ENCODE measurements at regions not wholly inside any gene's neighbourhood (a gene's known extent, or its start where the extent isn't known, plus 50 kb on each side); places are given as distances from the start of the nearest gene placed in this dataset.
"Not testable (repeated sequence)": the region's sequence is repeated elsewhere in the genome, so short reads cannot be mapped to it uniquely, and the experiment has no call there.

GRCh38 chr10:34957531-34957930, 132.6 kb downstream of the CUL2 start:
- DNase-seq (no peak), ATAC-seq (no peak)
- Histone ChIP-seq H3K27ac (no peak overlapping the region), H3K9me3 (no peaks in the 10 kb centered on the region), H3K27me3 (no peaks in the 10 kb centered on the region), H3K4me3 (no peak overlapping the region), H3K36me3 (no peaks in the 10 kb centered on the region), H3K4me1 (no peaks in the 10 kb centered on the region)
- TF ChIP-seq CTCF (IDR thresholded peaks at IDR 0.05) (no peak), POLR2A (IDR thresholded peaks at IDR 0.05) (no peak)
- intact Hi-C loops (cut with DNase I), result loop anchor here in 2 of 10 donors (10.0 kb wide), 1 partner anchor 133 kb away; no protein-coding TSS in a partner anchor
- WGBS, 4 donors, result 87 to 92% (median 90%) methylated on average over 3 to 6 of the region's 6 CpGs

- H3K4me1 ChIP-seq, result no peaks in the 10 kb centered on the region
- WGBS, 4 donors, result 87 to 90% (median 88%) methylated on average over 3 of the region's 3 CpGs
- intact Hi-C loops (cut with DNase I), result loop anchor here in 2 of 10 donors (10.0 kb wide), 1 partner anchor 132 kb away; no protein-coding TSS in a partner anchor
These were observed 133.4 kb downstream of the CUL2 start for GRCh38 chr10:34956756-34957155.

GRCh38 chr10:34955391-34955790, 134.8 kb downstream of the CUL2 start:
- intact Hi-C loops (cut with DNase I), result loop anchor here in 2 of 10 donors (10.0 kb wide), 1 partner anchor 131 kb away; no protein-coding TSS in a partner anchor
- no peak for DNase-seq
- no peaks in the 10 kb centered on the region for H3K36me3 ChIP-seq
- no peak for ATAC-seq
- no peak for TF ChIP-seq CTCF (IDR thresholded peaks at IDR 0.05)
- no peak for TF ChIP-seq POLR2A (IDR thresholded peaks at IDR 0.05)
- peaks cover 0 to 6% (median 0%) of the 10 kb centered on the region in 12 donors for H3K4me1 ChIP-seq
- no peak overlapping the region for H3K4me3 ChIP-seq
- WGBS, 4 donors, result 63 to 83% (median 78%) methylated on average over 2 of the region's 2 CpGs
- H3K9me3 ChIP-seq, result no peaks in the 10 kb centered on the region
- H3K27ac ChIP-seq, result no peak overlapping the region
- H3K27me3 ChIP-seq, result no peaks in the 10 kb centered on the region

More at GRCh38 chr10:34956756-34957155, 133.4 kb downstream of the CUL2 start:
- Histone ChIP-seq H3K9me3 (no peaks in the 10 kb centered on the region), H3K27me3 (no peaks in the 10 kb centered on the region), H3K36me3 (no peaks in the 10 kb centered on the region), H3K27ac (no peak overlapping the region), H3K4me3 (no peak overlapping the region)
- TF ChIP-seq CTCF (IDR thresholded peaks at IDR 0.05) (no peak), POLR2A (IDR thresholded peaks at IDR 0.05) (no peak)
- DNase-seq (no peak), ATAC-seq (no peak)

GRCh38 chr10:34954142-34954541, 136.0 kb downstream of the CUL2 start:
- no peak for ATAC-seq
- Histone ChIP-seq H3K4me3 (no peak overlapping the region), H3K27me3 (no peaks in the 10 kb centered on the region), H3K9me3 (no peaks in the 10 kb centered on the region), H3K27ac (no peak overlapping the region), H3K36me3 (no peaks in the 10 kb centered on the region), H3K4me1 (peaks cover 0 to 6% (median 0%) of the 10 kb centered on the region in 12 donors)
- no peak for DNase-seq
- intact Hi-C loops (cut with DNase I), result loop anchor here in 2 of 10 donors (10.0 kb wide), 1 partner anchor 129 kb away; no protein-coding TSS in a partner anchor
- no peak for TF ChIP-seq POLR2A (IDR thresholded peaks at IDR 0.05)
- TF ChIP-seq CTCF (IDR thresholded peaks at IDR 0.05), result no peak
- WGBS, 4 donors, result 66 to 84% (median 75%) methylated on average over 5 of the region's 5 CpGs

- WGBS, 4 donors, result 65 to 69% (median 66%) methylated on average over 11 of the region's 11 CpGs
These were observed 136.3 kb upstream of the PARD3 start for GRCh38 chr10:34951263-34951887.

GRCh38 chr10:34945951-34946522, 130.9 kb upstream of the PARD3 start:
- not testable (repeated sequence) for H3K9me3 ChIP-seq, ATAC-seq, DNase-seq, H3K27me3 ChIP-seq, H3K27ac ChIP-seq, H3K4me1 ChIP-seq, H3K4me3 ChIP-seq, H3K36me3 ChIP-seq
- WGBS, 4 donors, result 89 to 95% (median 93%) methylated on average over 9 of the region's 9 CpGs
- intact Hi-C loops (cut with DNase I), result loop anchor here in 1 of 10 donors (10.0 kb wide), 1 partner anchor 121 kb away; no protein-coding TSS in a partner anchor

More at GRCh38 chr10:34951263-34951887, 136.3 kb upstream of the PARD3 start:
- not testable (repeated sequence) for H3K27me3 ChIP-seq, H3K9me3 ChIP-seq, H3K4me3 ChIP-seq, H3K4me1 ChIP-seq, H3K36me3 ChIP-seq, DNase-seq, H3K27ac ChIP-seq
- ATAC-seq, result peak in 2 of 4 donors; percentile 62 to 74
- intact Hi-C loops (cut with DNase I), result loop anchor here in 2 of 10 donors (10.0 kb wide), 1 partner anchor 127 kb away; no protein-coding TSS in a partner anchor
